HG02970 (cell line): ENCODE measurements at regions not wholly inside any gene's neighbourhood (a gene's known extent, or its start where the extent isn't known, plus 50 kb on each side); places are given as distances from the start of the nearest gene placed in this dataset.
"Not testable (repeated sequence)": the region's sequence is repeated elsewhere in the genome, so short reads cannot be mapped to it uniquely, and the experiment has no call there.

Experiments used
- ATAC-seq: cut with Tn5 transposase; IDR thresholded peaks from one replicate; pipeline ENCODE4 v1.9.1; 2021; ENCODE audit warnings: mild to moderate bottlenecking, moderate library complexity, moderate number of reproducible peaks; ENCODE audit not compliant: unreplicated experiment, low FRiP score

DNA sequence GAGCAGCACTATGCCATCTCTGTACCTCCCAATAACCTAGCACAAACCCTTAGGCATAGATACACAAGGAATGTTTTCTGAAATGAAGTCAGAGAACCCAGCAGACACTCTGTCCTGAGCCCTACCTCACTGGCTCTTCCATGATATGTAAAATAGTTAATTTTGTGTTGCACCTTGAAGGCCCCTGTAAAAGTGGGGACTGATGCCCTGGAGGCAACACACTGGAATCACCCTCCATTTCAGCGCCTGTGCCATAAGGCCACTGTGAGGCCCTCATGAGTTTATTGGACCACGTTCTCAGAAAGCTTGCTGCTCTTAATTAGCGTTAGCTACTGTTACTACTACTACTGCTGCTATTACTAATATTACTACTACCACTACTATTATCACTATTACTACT lies 670.1 kb upstream of the SOX11 start:
- no peak for ATAC-seq

GRCh38 chr2:5022708-5023635 lies 669.2 kb upstream of the SOX11 start:
- not testable (repeated sequence) for ATAC-seq

GRCh38 chr2:5026571-5027234 lies 665.5 kb upstream of the SOX11 start:
- no peak for ATAC-seq

DNA sequence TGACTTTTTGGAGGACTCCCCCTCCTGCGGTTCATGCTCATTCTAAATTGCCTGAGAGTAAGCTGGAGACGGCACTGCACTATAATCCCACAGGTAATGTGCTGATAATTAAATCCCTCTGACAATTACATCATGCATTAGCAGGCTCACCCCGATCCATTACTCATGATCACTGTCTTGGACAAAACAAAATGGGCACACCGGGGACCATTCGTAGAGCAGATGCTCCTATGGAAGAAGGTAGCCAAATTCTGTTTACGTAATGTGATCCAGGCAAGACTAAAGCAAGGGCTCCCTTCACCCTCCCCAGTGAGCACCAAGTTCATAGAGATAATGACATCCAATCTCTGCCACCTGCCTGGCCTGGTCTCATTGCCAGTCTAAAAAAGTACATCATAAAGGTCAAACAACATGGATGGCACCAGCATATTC lies 657.1 kb upstream of the SOX11 start:
- no peak for ATAC-seq

DNA sequence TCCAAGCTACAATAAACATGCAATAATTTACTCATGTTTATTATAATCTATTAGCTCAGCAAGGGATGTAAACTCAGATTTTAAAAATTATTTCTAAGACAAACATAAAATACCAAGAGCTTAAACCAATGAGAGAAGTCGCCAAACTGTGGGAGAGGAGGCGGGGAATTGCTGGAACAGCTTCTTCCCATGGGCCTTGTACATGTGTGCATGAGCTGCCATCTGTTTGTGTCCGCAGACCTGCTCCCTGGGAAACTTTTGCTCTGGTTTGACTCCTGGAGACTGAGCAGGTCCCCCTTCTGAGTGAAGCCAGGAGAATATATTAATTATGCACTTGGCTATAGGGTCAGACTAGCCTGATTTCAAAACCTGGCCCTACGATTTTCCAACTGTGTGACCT lies 655.9 kb upstream of the SOX11 start:
- no peak for ATAC-seq

DNA sequence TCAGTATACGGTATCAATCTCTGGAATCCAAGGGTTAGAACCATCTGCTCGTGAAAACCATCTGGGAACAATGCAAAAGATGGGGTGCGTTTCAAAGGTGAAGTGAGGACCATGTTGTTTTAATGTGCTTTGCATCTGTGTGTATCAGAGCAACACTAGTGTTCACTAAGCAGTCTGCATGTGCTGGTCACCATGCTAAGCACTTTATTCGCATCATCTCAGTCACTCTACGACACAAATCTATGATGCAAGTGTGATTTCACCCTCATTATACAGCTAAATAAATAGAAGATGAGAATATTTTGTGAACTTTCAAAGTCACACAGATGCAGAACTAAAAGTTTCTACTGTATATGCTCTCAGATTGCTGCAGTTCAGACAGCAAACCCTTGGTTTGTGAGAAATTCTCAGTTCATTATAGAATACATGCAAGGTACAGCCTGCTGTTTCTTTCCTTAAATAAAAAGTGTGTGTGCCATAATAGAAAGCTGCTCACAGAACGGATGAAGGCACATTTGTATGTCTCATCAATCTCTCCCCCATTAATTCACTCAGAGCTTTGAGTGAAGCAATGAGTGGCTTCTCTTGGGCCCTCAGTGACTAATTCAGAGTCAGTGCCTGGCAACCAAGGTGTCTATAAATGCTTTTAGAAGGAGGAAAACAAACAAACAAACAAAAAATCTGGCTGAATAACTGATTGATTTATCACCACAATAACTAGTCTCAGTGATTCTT lies 652.8 kb upstream of the SOX11 start:
- ATAC-seq, result no peak

GRCh38 chr2:5040571-5040970 lies 651.6 kb upstream of the SOX11 start:
- no peak for ATAC-seq

GRCh38 chr2:5041501-5041900 lies 650.7 kb upstream of the SOX11 start:
- ATAC-seq, result no peak

- ATAC-seq, result no peak
Measured at GRCh38 chr2:5042666-5043440, 649.3 kb upstream of the SOX11 start.

GRCh38 chr2:5051300-5051699 lies 640.9 kb upstream of the SOX11 start:
- no peak for ATAC-seq

DNA sequence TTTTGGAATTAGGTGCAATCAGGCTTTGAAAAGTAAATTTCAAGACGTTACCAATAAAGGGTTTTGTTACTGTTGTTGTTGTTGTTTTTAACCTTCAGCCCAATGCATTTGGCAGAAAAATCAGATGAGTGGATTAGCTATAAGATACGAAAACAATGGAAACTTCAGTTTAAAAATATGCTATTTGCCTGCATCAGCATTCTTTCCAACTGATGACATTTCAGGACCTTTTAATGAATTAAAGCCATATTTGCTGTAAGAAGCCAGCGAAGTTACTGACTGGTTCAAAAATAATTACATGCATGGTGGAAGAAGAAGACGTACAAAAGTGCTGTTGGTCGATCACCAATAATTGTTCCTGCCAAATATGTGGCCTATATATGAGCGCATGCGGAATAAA lies 639.3 kb upstream of the SOX11 start:
- no peak for ATAC-seq

- ATAC-seq, result no peak
Measured at GRCh38 chr2:5057891-5058351, 634.3 kb upstream of the SOX11 start.

DNA sequence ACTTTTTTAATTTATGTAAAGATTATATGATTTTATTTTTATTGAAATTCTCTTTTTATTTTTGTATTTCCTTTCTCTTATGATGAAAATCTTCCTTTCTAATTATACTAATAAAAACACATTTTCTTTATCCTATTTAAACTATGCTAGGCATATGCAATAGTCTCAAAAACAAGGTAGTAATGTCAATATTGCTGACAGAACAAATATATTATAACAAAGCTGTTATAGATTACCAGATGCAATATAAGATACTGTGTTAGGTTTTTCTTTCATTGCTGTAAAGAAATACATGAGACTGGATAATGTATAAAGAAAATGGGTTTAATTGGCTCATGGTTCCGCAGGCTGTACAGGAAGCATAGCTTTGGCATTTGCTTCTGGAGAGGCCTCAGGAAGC lies 631.2 kb upstream of the SOX11 start:
- no peak for ATAC-seq

GRCh38 chr2:5064687-5065086 lies 627.5 kb upstream of the SOX11 start:
- no peak for ATAC-seq

GRCh38 chr2:5067816-5068215 lies 624.4 kb upstream of the SOX11 start:
- ATAC-seq, result no peak

DNA sequence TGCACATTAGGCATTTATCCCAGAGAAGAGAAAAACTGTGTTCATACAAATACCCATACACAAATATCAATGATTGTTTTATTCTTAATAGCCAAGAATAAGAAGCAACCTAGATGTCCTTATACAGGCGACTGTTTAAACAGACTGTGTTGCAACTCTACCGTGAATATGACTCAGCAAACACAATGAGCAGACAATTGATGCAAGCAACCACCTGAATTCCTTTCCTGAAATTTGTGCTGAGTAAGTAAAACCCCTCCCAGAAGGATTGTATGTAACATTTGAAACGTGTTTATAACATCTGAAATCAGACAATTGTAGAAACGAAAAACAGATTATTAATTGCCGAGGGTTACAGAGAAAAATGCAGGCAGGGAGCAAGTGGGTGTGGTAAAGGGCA lies 621.9 kb upstream of the SOX11 start:
- ATAC-seq, result no peak

- no peak for ATAC-seq
Measured at GRCh38 chr2:5074733-5075132, 617.5 kb upstream of the SOX11 start.

DNA sequence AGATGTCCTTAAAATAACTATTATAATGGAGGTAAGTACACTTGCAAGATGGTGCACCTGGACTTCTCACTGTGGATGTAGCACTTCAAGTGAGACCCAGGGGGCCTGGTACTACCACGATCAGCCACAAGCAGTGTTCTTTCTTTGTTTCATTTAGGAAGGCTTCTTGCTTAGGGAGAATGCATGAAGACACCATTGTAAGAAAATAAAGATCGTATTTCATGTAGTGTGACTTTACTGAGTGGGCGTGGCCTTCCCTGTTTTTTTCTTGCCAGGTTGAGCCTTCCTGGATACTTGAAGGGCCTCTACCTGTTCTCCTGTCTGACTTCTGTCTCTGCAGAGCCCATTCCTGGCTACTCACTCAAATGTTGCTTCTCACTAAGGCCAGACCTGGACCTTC lies 615.6 kb upstream of the SOX11 start:
- no peak for ATAC-seq

- ATAC-seq, result no peak
Measured at GRCh38 chr2:5077479-5078089, 614.6 kb upstream of the SOX11 start.

GRCh38 chr2:5083402-5083801 lies 608.8 kb upstream of the SOX11 start:
- no peak for ATAC-seq
